ENCODE measurements at regions not wholly inside any gene's neighbourhood (a gene's known extent, or its start where the extent isn't known, plus 50 kb on each side); places are given as distances from the start of the nearest gene placed in this dataset.

GRCh38 chr11:97908354-97908753, 1112.4 kb upstream of the CNTN5 start:
- Histone ChIP-seq H3T11ph (ENCODE audit: low read length) (no peak overlapping the region), H2BK20ac (ENCODE audit: low read depth, low read length, poor library complexity, severe bottlenecking) (no peak overlapping the region), H3K9ac (ENCODE audit: extremely low read depth, insufficient read length, low read length) (no peak overlapping the region), H4K91ac (ENCODE audit: insufficient read length, low read depth, low read length) (no peak overlapping the region), H3K27me3 (ENCODE audit: insufficient read depth, low read length) (no peaks in the 10 kb centered on the region), H3K56ac (ENCODE audit: insufficient read length, low read depth, low read length) (no peak overlapping the region), H2BK5ac (ENCODE audit: insufficient read length, low read length) (no peak overlapping the region), H3K4me2 (ENCODE audit: insufficient read depth, insufficient read length, low read length) (no peak overlapping the region), H3K23me2 (ENCODE audit: insufficient read length, low read depth, low read length, poor library complexity, severe bottlenecking) (no peaks in the 10 kb centered on the region), H3K9me3 (ENCODE audit: control insufficient read depth, low read depth, low read length) (no peaks in the 10 kb centered on the region), H4K5ac (ENCODE audit: insufficient read length, low read depth, low read length) (no peak overlapping the region), H2BK120ac (ENCODE audit: low read depth, low read length, poor library complexity, severe bottlenecking) (no peak overlapping the region), H4K8ac (replicated peaks; ENCODE audit: insufficient read length, low read depth, low read length) (no peak overlapping the region), H3K18ac (ENCODE audit: insufficient read length, low read depth, low read length) (no peak overlapping the region), H3K14ac (ENCODE audit: insufficient read depth, low read length) (no peak overlapping the region), H3K27ac (ENCODE audit: insufficient read length, low read depth, low read length) (no peak overlapping the region), H3K4ac (ENCODE audit: low read depth, low read length) (no peak overlapping the region), H3K79me2 (ENCODE audit: insufficient read depth, low read length) (no peaks in the 10 kb centered on the region), H2AK5ac (ENCODE audit: insufficient read length, low read length) (no peak overlapping the region), H2BK15ac (ENCODE audit: low read depth, low read length) (no peak overlapping the region), H3K79me1 (ENCODE audit: insufficient read depth, low read depth, low read length, poor library complexity, severe bottlenecking) (no peaks in the 10 kb centered on the region), H4K20me1 (ENCODE audit: control insufficient read depth, insufficient read depth, insufficient read length) (no peaks in the 10 kb centered on the region), H2AFZ (ENCODE audit: low read length) (no peak overlapping the region), H3K23ac (ENCODE audit: insufficient read length, low read depth, low read length) (no peak overlapping the region), H3K4me1 (ENCODE audit: insufficient read depth, low read length) (no peaks in the 10 kb centered on the region), H2BK12ac (ENCODE audit: insufficient read length, low read depth, low read length) (no peak overlapping the region)
- no CpG with 5 or more reads among the region's 5 CpGs for whole genome bisulfite sequencing (ENCODE audit: extremely low coverage, insufficient read length, low lambda C conversion rate)
- H3K27ac Mint-ChIP-seq, result peak overlapping the region in 1 of 3 experiments; percentile 10; a peak in 1 of 7 replicates
- no peak for TF ChIP-seq CTCF (conservative IDR thresholded peaks at IDR 0.05)
- H3K4me1 Mint-ChIP-seq, result no peaks in the 10 kb centered on the region
- no peaks in the 10 kb centered on the region for H3K36me3 Mint-ChIP-seq (ENCODE audit: insufficient read depth in 1 of 3, low read depth in 3 of 3)
- DNase-seq, result no peak
- no peaks in the 10 kb centered on the region for H3K9me3 Mint-ChIP-seq
- H3K4me3 Mint-ChIP-seq, result no peak overlapping the region
- H3K27me3 Mint-ChIP-seq (ENCODE audit: low read depth), result no peaks in the 10 kb centered on the region
